Fibroblast of lung (primary cell): ENCODE measurements at regions not wholly inside any gene's neighbourhood (a gene's known extent, or its start where the extent isn't known, plus 50 kb on each side); places are given as distances from the start of the nearest gene placed in this dataset.

Source experiments
- DNase-seq, 2 donors: peaks; one replicate each; pipeline versions ENCODE4 v3.0.0 to v3.0.0-alpha.2; 2010; ENCODE audit warnings: low read depth in 2 of 2
- H2AFZ ChIP-seq: 2 replicates; pipeline ENCODE4 v1.5.1; 2012; ENCODE audit warnings: low read length, control low read depth, inconsistent platforms
- H3K27ac ChIP-seq: 2 replicates; pipeline ENCODE4 v1.5.1; 2011; ENCODE audit warnings: low read length, control low read depth; ENCODE audit not compliant: insufficient read depth
- H3K27me3 ChIP-seq: 2 replicates; pipeline ENCODE4 v1.5.1; 2011; ENCODE audit warnings: mild to moderate bottlenecking, low read length; ENCODE audit not compliant: control insufficient read depth, insufficient read depth
- H3K36me3 ChIP-seq: 2 replicates; pipeline ENCODE4 v1.5.1; 2011; ENCODE audit warnings: low read length; ENCODE audit not compliant: control insufficient read depth, insufficient read depth
- H3K4me1 ChIP-seq: 2 replicates; pipeline ENCODE4 v1.5.1; 2011; ENCODE audit warnings: low read length; ENCODE audit not compliant: control insufficient read depth, insufficient read depth; ENCODE audit errors: extremely low read depth
- H3K4me2 ChIP-seq: 2 replicates; pipeline ENCODE4 v1.5.1; 2011; ENCODE audit warnings: low read length, control low read depth; ENCODE audit not compliant: insufficient read depth; ENCODE audit errors: extremely low read depth
- H3K4me3 ChIP-seq, 4 experiments: fragments of 200-600 bp in 1 of 4; sonication (generic) in 1 of 4; replicated peaks in 1 of 4; 2 replicates each; pipeline ENCODE4 v1.5.1; 2011 to 2016; ENCODE audit warnings: low read length in 4 of 4, low read depth in 3 of 4, mild to moderate bottlenecking in 3 of 4, control low read depth in 2 of 4, inconsistent platforms in 1 of 4, mixed read lengths in 1 of 4; ENCODE audit not compliant: insufficient read depth in 1 of 4; ENCODE audit errors: control extremely low read depth in 1 of 4
- H3K79me2 ChIP-seq: 2 replicates; pipeline ENCODE4 v1.5.1; 2012; ENCODE audit warnings: mild to moderate bottlenecking, low read length, inconsistent platforms; ENCODE audit not compliant: control insufficient read depth, insufficient read depth
- H3K9ac ChIP-seq: 2 replicates; pipeline ENCODE4 v1.5.1; 2011; ENCODE audit warnings: mild to moderate bottlenecking, low read length, control low read depth; ENCODE audit not compliant: insufficient read depth
- H3K9me3 ChIP-seq: 2 replicates; pipeline ENCODE4 v1.5.1; 2012; ENCODE audit warnings: low read depth, low read length; ENCODE audit not compliant: control insufficient read depth, insufficient read depth
- H4K20me1 ChIP-seq: 2 replicates; pipeline ENCODE4 v1.5.1; 2011; ENCODE audit warnings: low read length; ENCODE audit not compliant: control insufficient read depth, insufficient read depth; ENCODE audit errors: extremely low read depth
- EZH2 ChIP-seq: IDR thresholded peaks from 2 replicates; pipeline ENCODE4 v1.5.1; 2012; ENCODE audit warnings: low read length, control low read depth, mild to moderate bottlenecking; ENCODE audit errors: missing control alignments
- TF ChIP-seq, protein P1 (sequence below), 2 donors: IDR thresholded peaks in 1 of 2; conservative IDR thresholded peaks in 1 of 2; 1 replicate in 1 of 2; 2 replicates in 1 of 2; pipeline ENCODE4 v1.5.1; 2011 to 2012; ENCODE audit warnings: low read length in 2 of 2, control low read depth in 1 of 2, inconsistent platforms in 1 of 2, low read depth in 1 of 2, mild to moderate bottlenecking in 1 of 2

DNA sequence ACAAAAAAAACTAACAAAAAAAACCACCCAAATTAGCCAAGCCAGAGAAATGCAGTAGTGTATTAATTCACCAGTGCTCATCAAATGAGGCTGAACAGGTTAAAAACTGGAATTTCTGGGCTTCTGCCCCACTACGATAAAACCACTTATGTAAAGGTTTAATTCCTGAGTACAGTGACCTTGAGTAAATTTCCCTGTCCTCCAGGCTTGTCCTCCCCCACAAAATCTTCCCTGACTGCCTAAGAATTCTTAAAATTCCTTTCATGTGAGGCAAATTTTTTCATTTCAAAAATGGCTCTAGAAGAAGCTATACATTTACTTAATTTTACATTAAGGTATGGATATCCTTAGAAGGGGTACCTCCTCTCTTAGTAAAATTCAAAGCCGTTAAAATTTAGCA is 80.1 kb upstream of the ID4 start:
- H3K9me3 ChIP-seq = no peaks in the 10 kb centered on the region
- peak in 1 of 2 donors; percentile 69 for DNase-seq
- no peaks in the 10 kb centered on the region for H3K79me2 ChIP-seq
- H3K27ac ChIP-seq = no peak overlapping the region
- H3K9ac ChIP-seq = no peak overlapping the region
- no peaks in the 10 kb centered on the region for H3K27me3 ChIP-seq
- H3K4me2 ChIP-seq = no peak overlapping the region
- H3K4me3 ChIP-seq = no peak overlapping the region
- TF ChIP-seq EZH2 = no peak
- TF ChIP-seq, protein P1, sequence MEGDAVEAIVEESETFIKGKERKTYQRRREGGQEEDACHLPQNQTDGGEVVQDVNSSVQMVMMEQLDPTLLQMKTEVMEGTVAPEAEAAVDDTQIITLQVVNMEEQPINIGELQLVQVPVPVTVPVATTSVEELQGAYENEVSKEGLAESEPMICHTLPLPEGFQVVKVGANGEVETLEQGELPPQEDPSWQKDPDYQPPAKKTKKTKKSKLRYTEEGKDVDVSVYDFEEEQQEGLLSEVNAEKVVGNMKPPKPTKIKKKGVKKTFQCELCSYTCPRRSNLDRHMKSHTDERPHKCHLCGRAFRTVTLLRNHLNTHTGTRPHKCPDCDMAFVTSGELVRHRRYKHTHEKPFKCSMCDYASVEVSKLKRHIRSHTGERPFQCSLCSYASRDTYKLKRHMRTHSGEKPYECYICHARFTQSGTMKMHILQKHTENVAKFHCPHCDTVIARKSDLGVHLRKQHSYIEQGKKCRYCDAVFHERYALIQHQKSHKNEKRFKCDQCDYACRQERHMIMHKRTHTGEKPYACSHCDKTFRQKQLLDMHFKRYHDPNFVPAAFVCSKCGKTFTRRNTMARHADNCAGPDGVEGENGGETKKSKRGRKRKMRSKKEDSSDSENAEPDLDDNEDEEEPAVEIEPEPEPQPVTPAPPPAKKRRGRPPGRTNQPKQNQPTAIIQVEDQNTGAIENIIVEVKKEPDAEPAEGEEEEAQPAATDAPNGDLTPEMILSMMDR (conservative IDR thresholded peaks at IDR 0.05 in 1 of 2, IDR thresholded peaks at IDR 0.05 in 1 of 2; ENCODE audit: low read depth in 1 of 2, low read length in 2 of 2) = no peak
- no peaks in the 10 kb centered on the region for H4K20me1 ChIP-seq
- H2AFZ ChIP-seq = no peak overlapping the region
- H3K36me3 ChIP-seq = no peaks in the 10 kb centered on the region
- H3K4me1 ChIP-seq = no peaks in the 10 kb centered on the region

DNA sequence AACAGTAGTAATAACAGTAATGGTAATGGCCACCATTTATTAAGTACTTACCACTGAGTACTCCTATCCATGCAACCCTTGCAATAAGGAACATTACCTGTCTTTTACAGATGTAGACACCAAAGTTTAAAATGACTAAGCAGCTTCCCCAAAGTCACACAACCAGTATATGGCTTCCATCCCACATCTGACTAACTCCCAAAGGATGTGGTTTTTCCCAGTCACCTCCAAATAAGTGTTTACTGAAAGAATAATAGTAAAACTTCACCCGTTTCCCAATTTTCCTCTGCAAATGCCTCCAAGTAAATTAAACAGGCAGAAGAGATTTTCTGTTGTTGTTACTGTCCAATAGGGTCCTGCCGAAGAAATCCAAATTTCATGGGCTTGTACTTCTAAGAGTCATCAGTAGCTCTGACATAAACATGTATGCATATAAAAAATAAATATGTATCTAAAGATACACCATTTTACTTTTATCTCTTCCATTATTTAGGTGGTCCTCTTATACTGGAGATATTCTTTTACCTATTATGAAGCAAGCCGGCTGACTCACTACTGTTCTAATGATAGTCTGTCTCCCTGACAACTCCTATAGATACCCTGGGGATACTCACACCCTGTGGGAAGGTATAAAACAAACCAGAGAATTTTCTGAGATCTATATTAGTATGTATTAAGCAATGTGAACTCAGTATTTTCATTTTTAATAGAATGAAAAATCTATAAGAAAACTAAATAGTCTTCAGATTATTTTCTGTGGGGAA is 77.9 kb upstream of the ID4 start:
- TF ChIP-seq, protein P1 (conservative IDR thresholded peaks at IDR 0.05 in 1 of 2, IDR thresholded peaks at IDR 0.05 in 1 of 2; ENCODE audit: low read depth in 1 of 2, low read length in 2 of 2) = no peak
- no peak for TF ChIP-seq EZH2
- H3K9ac ChIP-seq = no peak overlapping the region
- H3K36me3 ChIP-seq = no peaks in the 10 kb centered on the region
- H3K4me3 ChIP-seq = no peak overlapping the region
- no peak overlapping the region for H2AFZ ChIP-seq
- H3K4me2 ChIP-seq = no peak overlapping the region
- H4K20me1 ChIP-seq = no peaks in the 10 kb centered on the region
- peak; percentile 66 to 92 for DNase-seq
- H3K27me3 ChIP-seq = no peaks in the 10 kb centered on the region
- H3K79me2 ChIP-seq = no peaks in the 10 kb centered on the region
- H3K27ac ChIP-seq = no peak overlapping the region
- H3K4me1 ChIP-seq = no peaks in the 10 kb centered on the region
- H3K9me3 ChIP-seq = no peaks in the 10 kb centered on the region

DNA sequence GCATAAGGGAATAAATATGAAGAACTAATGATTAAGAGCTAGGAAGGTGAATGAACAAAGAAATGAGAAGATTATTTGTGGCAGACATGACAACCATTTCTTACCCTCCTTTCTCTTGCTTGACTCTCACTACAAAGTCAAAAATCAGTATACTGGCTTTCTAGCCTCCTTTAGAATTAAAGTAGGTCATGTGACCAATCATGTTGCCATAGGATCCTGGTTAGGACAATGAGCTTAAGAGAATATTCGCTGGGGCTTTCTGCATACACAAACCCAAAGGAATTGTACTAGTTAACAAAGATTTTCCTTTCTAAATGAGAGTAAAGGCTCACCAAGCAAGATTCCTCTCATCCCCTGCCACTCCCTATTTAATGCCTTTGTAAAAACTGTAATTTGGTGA is 76.0 kb upstream of the ID4 start:
- Histone ChIP-seq H2AFZ (no peak overlapping the region), H3K36me3 (no peaks in the 10 kb centered on the region), H3K4me3 (no peak overlapping the region), H3K27ac (no peak overlapping the region), H3K4me1 (no peaks in the 10 kb centered on the region), H3K9me3 (no peaks in the 10 kb centered on the region), H4K20me1 (no peaks in the 10 kb centered on the region), H3K27me3 (no peaks in the 10 kb centered on the region), H3K79me2 (no peaks in the 10 kb centered on the region), H3K4me2 (no peak overlapping the region), H3K9ac (no peak overlapping the region)
- no peak for DNase-seq
- TF ChIP-seq EZH2 = no peak
- TF ChIP-seq, protein P1 (conservative IDR thresholded peaks at IDR 0.05 in 1 of 2, IDR thresholded peaks at IDR 0.05 in 1 of 2; ENCODE audit: low read depth in 1 of 2, low read length in 2 of 2) = no peak
